Activated CD8-positive, alpha-beta memory T cell treated with anti-CD3 and anti-CD28 coated beads, Interleukin-2, amount 50 U/mL, for 24 hours (primary cell): ENCODE measurements at regions not wholly inside any gene's neighbourhood (a gene's known extent, or its start where the extent isn't known, plus 50 kb on each side); places are given as distances from the start of the nearest gene placed in this dataset.

Experiments used
- DNase-seq: peaks from one replicate; pipeline ENCODE4 v3.0.0-alpha.2; 2020; ENCODE audit errors: extremely low read depth

GRCh38 chr7:113825832-113826231, 93.0 kb downstream of the PPP1R3A start:
- DNase-seq = no peak

GRCh38 chr7:113824117-113824823, 94.5 kb downstream of the PPP1R3A start:
- DNase-seq = no peak

GRCh38 chr7:113819474-113819873, 99.3 kb downstream of the PPP1R3A start:
- no peak for DNase-seq

GRCh38 chr7:113816639-113817038, 102.2 kb downstream of the PPP1R3A start:
- no peak for DNase-seq

- DNase-seq = no peak
Measured at GRCh38 chr7:113813471-113813870, 105.3 kb downstream of the PPP1R3A start.

- DNase-seq = no peak
Measured at GRCh38 chr7:113812591-113813255, 106.1 kb downstream of the PPP1R3A start.

- DNase-seq = no peak
Measured at GRCh38 chr7:113810080-113810744, 108.6 kb downstream of the PPP1R3A start.

- no peak for DNase-seq
Measured at GRCh38 chr7:113809581-113809980, 109.2 kb downstream of the PPP1R3A start.

- no peak for DNase-seq
Measured at GRCh38 chr7:113806633-113807327, 112.0 kb downstream of the PPP1R3A start.

GRCh38 chr7:113805976-113806375, 112.8 kb downstream of the PPP1R3A start:
- no peak for DNase-seq

- no peak for DNase-seq
Measured at GRCh38 chr7:113804475-113805095, 114.2 kb downstream of the PPP1R3A start.

- no peak for DNase-seq
Measured at GRCh38 chr7:113801751-113802150, 117.1 kb downstream of the PPP1R3A start.

GRCh38 chr7:113800826-113801225, 118.0 kb downstream of the PPP1R3A start:
- DNase-seq = no peak

- DNase-seq = no peak
Measured at GRCh38 chr7:113799896-113800295, 118.9 kb downstream of the PPP1R3A start.

GRCh38 chr7:113797420-113798010, 121.3 kb downstream of the PPP1R3A start:
- DNase-seq = no peak

- no peak for DNase-seq
Measured at GRCh38 chr7:113796557-113796956, 122.3 kb downstream of the PPP1R3A start.

GRCh38 chr7:113794573-113794972, 124.2 kb downstream of the PPP1R3A start:
- DNase-seq = no peak

GRCh38 chr7:113793171-113793570, 125.6 kb downstream of the PPP1R3A start:
- no peak for DNase-seq

- no peak for DNase-seq
Measured at GRCh38 chr7:113790025-113790424, 128.8 kb downstream of the PPP1R3A start.

GRCh38 chr7:113787106-113787505, 131.7 kb downstream of the PPP1R3A start:
- DNase-seq = no peak

GRCh38 chr7:113784956-113785355, 133.9 kb downstream of the PPP1R3A start:
- no peak for DNase-seq
